K562 (cell line): ENCODE measurements at regions not wholly inside any gene's neighbourhood (a gene's known extent, or its start where the extent isn't known, plus 50 kb on each side); places are given as distances from the start of the nearest gene placed in this dataset.

Experiments used
- ATAC-seq: fragments of 200-7000 bp; cut with Tn5 transposase; 3 replicates; pipeline ENCODE4 v1.9.1; 2020; ENCODE audit warnings: moderate library complexity
- BruUV-seq: library from RNA; stranded (reverse); fragments of 400-500 nt; replicated peaks from 2 replicates; lab custom pipeline; 2021; lab: Mats Ljungman, UMichigan
- CTCF ChIA-PET: fragments of 300-600 bp; formaldehyde crosslinking; extraction: SDS; loops from one replicate; lab custom pipeline; 2021; ENCODE audit warnings: low intra/inter-chr PET ratio; lab: Yijun Ruan, JAX
- POLR2A ChIA-PET: fragments of 300-600, 350-650 bp; sonication (Branson Sonifier 250); formaldehyde crosslinking; extraction: SDS; loops from one replicate; lab custom pipeline; 2021; ENCODE audit warnings: antibody characterized with exemption, inconsistent platforms; lab: Yijun Ruan, JAX
- DNase-seq, 4 experiments: peaks; one replicate each; pipeline versions ENCODE4 v3.0.0 to v3.0.0-alpha.2; 2011 to 2018; ENCODE audit warnings: low spot score in 3 of 4, mixed read lengths in 3 of 4; ENCODE audit errors: extremely low read depth in 1 of 4
- FAIRE-seq: peaks from 2 replicates; lab custom pipeline; 2011; peaks lifted over from hg19 to GRCh38; lab: Jason Lieb, UNC
- H2AFZ ChIP-seq: 2 replicates; pipeline ENCODE4 v1.6.0; 2011; ENCODE audit warnings: low read depth, low read length, control low read depth, inconsistent platforms
- H3K27ac ChIP-seq: fragments of 200-600 bp; 3 replicates; pipeline ENCODE4 v1.8.0; 2011; ENCODE audit warnings: low read depth, mild to moderate bottlenecking, control low read depth, inconsistent platforms, low read length, moderate library complexity, mixed read lengths; ENCODE audit errors: extremely low read depth
- H3K27me3 ChIP-seq, 2 experiments: fragments of 300-600 bp in 1 of 2; 2 replicates in 1 of 2; 3 replicates in 1 of 2; pipeline versions ENCODE4 v1.6.0 to v1.8.0; 2011; ENCODE audit warnings: inconsistent platforms in 2 of 2, low read length in 2 of 2, mild to moderate bottlenecking in 1 of 2, mixed read lengths in 1 of 2, moderate library complexity in 1 of 2; ENCODE audit not compliant: control insufficient read depth in 2 of 2, insufficient read depth in 2 of 2
- H3K36me3 ChIP-seq: fragments of 300-600 bp; 3 replicates; pipeline ENCODE4 v1.8.0; 2011; ENCODE audit warnings: mild to moderate bottlenecking, low read length, inconsistent platforms; ENCODE audit not compliant: control insufficient read depth, insufficient read depth
- H3K4me1 ChIP-seq, 2 experiments: fragments of 200-600 bp in 1 of 2; replicated peaks in 1 of 2; 2 replicates in 1 of 2; 3 replicates in 1 of 2; pipeline versions ENCODE4 v1.5.1 to v1.8.0; 2011; ENCODE audit warnings: inconsistent platforms in 2 of 2, low read length in 2 of 2, mild to moderate bottlenecking in 1 of 2, mixed read lengths in 1 of 2, moderate library complexity in 1 of 2; ENCODE audit not compliant: control insufficient read depth in 2 of 2, insufficient read depth in 2 of 2
- H3K4me2 ChIP-seq: 2 replicates; pipeline ENCODE4 v1.6.1; 2011; ENCODE audit warnings: low read length, control low read depth, inconsistent platforms, mixed read lengths; ENCODE audit not compliant: insufficient read depth
- H3K4me3 ChIP-seq: fragments of 200-600 bp; sonication (generic), shearing (Covaris generic); 2 replicates; pipeline ENCODE4 v1.5.1; 2016; ENCODE audit warnings: control low read depth, inconsistent platforms
- H3K79me2 ChIP-seq: fragments of 200-600 bp; 3 replicates; pipeline ENCODE4 v1.8.0; 2011; ENCODE audit warnings: low read length, inconsistent platforms; ENCODE audit not compliant: control insufficient read depth, insufficient read depth
- H3K9ac ChIP-seq, 2 experiments: 2 replicates each; pipeline versions ENCODE4 v1.6.0 to v1.6.1; 2011; ENCODE audit warnings: low read depth in 2 of 2, low read length in 2 of 2, control low read depth in 1 of 2, inconsistent platforms in 1 of 2, mild to moderate bottlenecking in 1 of 2, mixed read lengths in 1 of 2; ENCODE audit not compliant: insufficient read depth in 1 of 2
- H3K9me1 ChIP-seq: one replicate; pipeline ENCODE4 v1.6.0; 2011; ENCODE audit warnings: inconsistent platforms, mild to moderate bottlenecking, low read length, moderate library complexity; ENCODE audit not compliant: control insufficient read depth, insufficient read depth
- H3K9me3 ChIP-seq: replicated peaks from 2 replicates; pipeline ENCODE4 v1.5.1; 2011; ENCODE audit warnings: low read depth, low read length, inconsistent platforms; ENCODE audit not compliant: control insufficient read depth, insufficient read depth
- H4K20me1 ChIP-seq: replicated peaks from 2 replicates; pipeline ENCODE4 v1.6.1; 2011; ENCODE audit warnings: low read length, inconsistent platforms, mixed read lengths; ENCODE audit not compliant: control insufficient read depth, insufficient read depth
- CEBPB ChIP-seq: fragments of 450-650 bp; IDR thresholded peaks from 2 replicates; pipeline ENCODE4 v1.6.1; 2016; ENCODE audit warnings: missing genetic modification characterization, missing compliant biosample characterization
- ETV5 ChIP-seq: sonication (generic); formaldehyde crosslinking; IDR thresholded peaks from 2 replicates; pipeline ENCODE4 v1.4.0; 2020; ENCODE audit warnings: low read depth, mild to moderate bottlenecking, missing genetic modification reagents
- IFI16 ChIP-seq: fragments of 250-450 bp; sonication (Bioruptor Pico); IDR thresholded peaks from 2 replicates; pipeline ENCODE4 v2.1.2; 2022; ENCODE audit warnings: mild to moderate bottlenecking, inconsistent platforms
- KAT2B ChIP-seq: IDR thresholded peaks from one replicate; pipeline ENCODE4 v1.6.1; 2012; ENCODE audit warnings: low read depth, mild to moderate bottlenecking, control low read depth, inconsistent platforms, low read length, moderate library complexity
- MTF1 ChIP-seq: fragments of 250-450 bp; sonication (Bioruptor Pico); IDR thresholded peaks from 2 replicates; pipeline ENCODE4 v1.9.0; 2021; ENCODE audit warnings: moderate library complexity, mild to moderate bottlenecking, inconsistent platforms, borderline replicate concordance
- POLR2AphosphoS5 ChIP-seq: IDR thresholded peaks from 2 replicates; pipeline ENCODE4 v1.6.1; 2011; ENCODE audit warnings: mild to moderate bottlenecking, low read depth, low read length, moderate library complexity; ENCODE audit not compliant: control insufficient read depth, insufficient read depth
- PTBP1 ChIP-seq: fragments of 200-400 bp; formaldehyde crosslinking; IDR thresholded peaks from 2 replicates; pipeline ENCODE4 v1.6.1; 2017; ENCODE audit warnings: low read depth, low read length
- PYGO2 ChIP-seq: fragments of 450-650 bp; IDR thresholded peaks from 2 replicates; pipeline ENCODE4 v1.6.1; 2016; ENCODE audit warnings: mild to moderate bottlenecking, missing genetic modification characterization, moderate library complexity, missing compliant biosample characterization
- U2AF1 ChIP-seq: fragments of 200-400 bp; formaldehyde crosslinking; optimal IDR thresholded peaks from 2 replicates; pipeline ENCODE3; 2017; ENCODE audit warnings: mild to moderate bottlenecking, low read depth, low read length, moderate library complexity
- ZNF124 ChIP-seq: sonication (generic); formaldehyde crosslinking; IDR thresholded peaks from 2 replicates; pipeline ENCODE4 v1.8.1; 2022; ENCODE audit warnings: missing genetic modification reagents
- ZNF707 ChIP-seq: fragments of 250-450 bp; sonication (Bioruptor Pico); conservative IDR thresholded peaks from 2 replicates; pipeline ENCODE4 v1.8.0; 2022; ENCODE audit warnings: inconsistent platforms, mild to moderate bottlenecking, moderate library complexity
- WGBS: fragments of 100-300 bp; shearing (Covaris generic); methylation state at CpG from one replicate; pipeline ENCODE4 v1.1.6; 2016; ENCODE audit warnings: low coverage, mixed read lengths; ENCODE audit not compliant: insufficient coverage; ENCODE audit errors: missing lambda C conversion rate; 5-methylcytosine and 5-hydroxymethylcytosine counted together
- in situ Hi-C: fragments of 300-500 bp; cut with MboI; formaldehyde crosslinking; loops from 4 replicates; pipeline ENCODE4 v1.15.0; 2018; ENCODE audit warnings: inconsistent platforms, mixed read lengths
- intact Hi-C: fragments of 100-400 bp; cut with micrococcal nuclease; formaldehyde crosslinking; loops from 2 replicates; pipeline ENCODE4 v1.14.2; 2022
- TF ChIP-seq, protein P1 (sequence below): fragments of 250-450 bp; sonication (Bioruptor Pico); IDR thresholded peaks from 2 replicates; pipeline ENCODE4 v1.8.0; 2022; ENCODE audit warnings: moderate library complexity, mild to moderate bottlenecking, inconsistent platforms

DNA sequence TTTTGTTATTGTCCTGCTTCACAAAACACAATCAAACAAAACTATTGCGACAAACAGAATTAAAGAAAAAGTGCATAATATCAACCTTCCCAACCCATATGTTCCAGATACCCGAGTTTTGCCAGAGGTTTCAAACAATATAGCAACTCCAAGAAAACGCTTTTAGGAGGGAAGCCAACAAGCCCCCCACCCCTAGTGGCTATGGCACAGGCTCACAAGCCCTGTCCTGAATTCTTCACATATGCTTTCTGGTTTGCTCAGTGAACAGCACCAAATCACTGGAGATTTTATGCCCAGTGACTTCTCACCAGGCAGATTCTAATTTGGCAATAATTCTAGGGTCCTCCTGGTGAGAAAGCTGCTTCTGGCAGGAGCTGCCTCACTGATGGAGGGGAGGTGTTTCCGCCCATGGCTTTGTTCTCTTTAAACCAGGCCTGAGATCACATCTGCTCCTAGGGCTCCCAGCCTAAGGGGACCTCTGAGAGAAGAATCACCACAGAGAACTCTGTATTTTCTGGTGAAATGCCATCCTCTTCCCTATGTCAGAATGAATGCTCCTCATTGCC is 1982.4 kb downstream of the EFNA5 start (continued):
- TF ChIP-seq POLR2AphosphoS5: no peak
- TF ChIP-seq PYGO2 (tag): no peak
- no peak for TF ChIP-seq IFI16
- TF ChIP-seq, protein P1, sequence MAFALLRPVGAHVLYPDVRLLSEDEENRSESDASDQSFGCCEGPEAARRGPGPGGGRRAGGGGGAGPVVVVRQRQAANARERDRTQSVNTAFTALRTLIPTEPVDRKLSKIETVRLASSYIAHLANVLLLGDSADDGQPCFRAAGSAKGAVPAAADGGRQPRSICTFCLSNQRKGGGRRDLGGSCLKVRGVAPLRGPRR (CRISPR knock-in tag): no peak
- no peak for TF ChIP-seq KAT2B
- TF ChIP-seq ZNF707 (CRISPR knock-in tag): no peak
- TF ChIP-seq U2AF1: no peak
- no peak for TF ChIP-seq ETV5 (CRISPR knock-in tag)
- no peak for TF ChIP-seq CEBPB (tag)
- no peak for TF ChIP-seq ZNF124 (CRISPR knock-in tag)

DNA sequence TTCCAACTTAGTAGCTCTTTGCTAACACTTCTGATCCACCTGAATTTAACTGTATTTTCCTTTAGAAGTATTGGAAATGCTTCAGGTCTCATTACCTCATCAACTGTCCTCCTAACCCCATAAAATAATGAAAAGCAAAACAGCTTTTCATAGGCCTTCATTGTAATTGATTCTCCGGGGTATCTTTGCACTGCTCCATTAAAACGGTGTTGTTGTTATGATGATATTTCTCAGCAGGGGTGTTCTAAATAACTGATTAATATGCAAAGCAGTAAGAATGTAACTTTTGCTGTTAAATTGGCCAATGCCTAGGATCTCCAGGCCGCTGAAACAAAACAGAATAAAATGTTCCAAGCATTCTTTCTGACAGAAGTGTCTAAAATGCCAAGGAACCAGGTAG is 1983.2 kb downstream of the EFNA5 start:
- Histone ChIP-seq H3K79me2 (no peaks in the 10 kb centered on the region), H3K9me3 (no peaks in the 10 kb centered on the region), H3K36me3 (no peaks in the 10 kb centered on the region), H3K4me2 (no peak overlapping the region), H3K27ac (no peak overlapping the region), H3K9me1 (no peaks in the 10 kb centered on the region), H3K4me1 (no peaks in the 10 kb centered on the region), H4K20me1 (no peaks in the 10 kb centered on the region), H2AFZ (no peak overlapping the region), H3K9ac (no peak overlapping the region), H3K27me3 (no peaks in the 10 kb centered on the region)
- CTCF ChIA-PET: no interaction called here
- intact Hi-C loops: no loop called here
- no peak for ATAC-seq
- in situ Hi-C loops: no loop called here
- POLR2A ChIA-PET: interaction anchor here (0.6 kb wide), 1 partner anchor 9 kb away, joined by 3 read pairs; no protein-coding TSS in a partner anchor
- no peak for FAIRE-seq
- 2% methylated on average over 3 of the region's 3 CpGs for WGBS
- no peak for DNase-seq
- BruUV-seq: no TSS peak
- TF ChIP-seq PTBP1: no peak
- TF ChIP-seq MTF1 (CRISPR knock-in tag): no peak
- TF ChIP-seq, all 486 proteins: peak for 0
- no peak overlapping the region for H3K4me3 ChIP-seq
